GM12801 (cell line): ENCODE measurements at regions not wholly inside any gene's neighbourhood (a gene's known extent, or its start where the extent isn't known, plus 50 kb on each side); places are given as distances from the start of the nearest gene placed in this dataset.

ENCODE experiments used
- TF ChIP-seq, protein P1 (sequence below): IDR thresholded peaks from one replicate; pipeline ENCODE4 v1.5.1; 2011; ENCODE audit warnings: control low read depth; ENCODE audit not compliant: insufficient read length; ENCODE audit errors: extremely low read depth

DNA sequence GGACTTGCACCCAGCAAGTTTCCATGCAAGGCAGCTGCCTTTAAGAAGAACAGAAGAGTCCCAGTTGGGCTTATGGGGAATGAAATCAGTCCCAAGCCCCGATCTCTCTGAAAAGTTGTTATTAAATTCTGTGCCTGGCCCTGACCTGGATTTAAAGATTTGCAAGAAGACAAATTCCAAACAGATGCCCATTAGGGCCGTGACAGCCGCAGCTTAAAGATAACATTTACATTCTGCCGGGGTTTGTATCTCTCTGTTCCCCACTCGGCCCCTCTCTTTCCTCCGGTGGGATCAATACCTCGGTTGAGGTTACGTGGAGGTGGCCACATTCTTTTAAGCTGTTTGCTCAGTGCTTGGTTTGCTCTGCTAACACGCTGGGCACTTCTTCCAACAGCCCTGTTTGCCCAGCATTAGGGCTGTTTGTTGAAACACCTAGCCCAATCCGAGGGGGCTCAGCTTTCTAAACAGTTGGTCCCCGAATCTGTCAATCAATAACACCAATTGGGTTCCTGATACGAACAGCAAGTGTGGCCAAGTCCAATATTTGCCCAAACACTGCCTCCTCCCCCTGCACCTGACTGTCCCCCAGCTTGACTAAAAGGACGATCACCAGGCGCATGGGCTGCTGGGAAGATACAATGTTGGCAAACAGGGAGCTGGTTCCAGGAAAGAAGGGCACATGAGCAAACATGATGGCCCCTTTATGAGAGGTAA lies 108.6 kb downstream of the RPLP1 start:
- TF ChIP-seq, protein P1, sequence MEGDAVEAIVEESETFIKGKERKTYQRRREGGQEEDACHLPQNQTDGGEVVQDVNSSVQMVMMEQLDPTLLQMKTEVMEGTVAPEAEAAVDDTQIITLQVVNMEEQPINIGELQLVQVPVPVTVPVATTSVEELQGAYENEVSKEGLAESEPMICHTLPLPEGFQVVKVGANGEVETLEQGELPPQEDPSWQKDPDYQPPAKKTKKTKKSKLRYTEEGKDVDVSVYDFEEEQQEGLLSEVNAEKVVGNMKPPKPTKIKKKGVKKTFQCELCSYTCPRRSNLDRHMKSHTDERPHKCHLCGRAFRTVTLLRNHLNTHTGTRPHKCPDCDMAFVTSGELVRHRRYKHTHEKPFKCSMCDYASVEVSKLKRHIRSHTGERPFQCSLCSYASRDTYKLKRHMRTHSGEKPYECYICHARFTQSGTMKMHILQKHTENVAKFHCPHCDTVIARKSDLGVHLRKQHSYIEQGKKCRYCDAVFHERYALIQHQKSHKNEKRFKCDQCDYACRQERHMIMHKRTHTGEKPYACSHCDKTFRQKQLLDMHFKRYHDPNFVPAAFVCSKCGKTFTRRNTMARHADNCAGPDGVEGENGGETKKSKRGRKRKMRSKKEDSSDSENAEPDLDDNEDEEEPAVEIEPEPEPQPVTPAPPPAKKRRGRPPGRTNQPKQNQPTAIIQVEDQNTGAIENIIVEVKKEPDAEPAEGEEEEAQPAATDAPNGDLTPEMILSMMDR = no peak

DNA sequence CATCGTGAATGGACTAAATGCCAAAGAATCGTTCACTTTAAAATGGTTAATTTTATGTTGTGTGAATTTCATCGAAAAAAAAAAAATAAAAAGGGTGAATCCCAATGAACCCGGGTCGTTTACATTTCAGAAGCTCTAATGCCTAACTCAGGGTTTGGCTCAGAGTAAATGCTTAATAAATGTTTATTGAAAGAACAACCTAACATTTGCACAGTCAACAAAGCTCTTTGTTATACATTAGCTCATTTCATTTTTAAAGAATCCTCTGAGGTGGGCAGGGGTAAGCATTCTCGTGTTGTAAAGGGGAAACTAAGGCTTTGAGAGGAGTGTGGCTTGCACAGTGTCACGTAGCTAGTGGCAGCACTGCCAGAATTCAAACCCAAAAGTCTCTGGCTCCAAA lies 109.5 kb downstream of the RPLP1 start:
- TF ChIP-seq, protein P1 = no peak

DNA sequence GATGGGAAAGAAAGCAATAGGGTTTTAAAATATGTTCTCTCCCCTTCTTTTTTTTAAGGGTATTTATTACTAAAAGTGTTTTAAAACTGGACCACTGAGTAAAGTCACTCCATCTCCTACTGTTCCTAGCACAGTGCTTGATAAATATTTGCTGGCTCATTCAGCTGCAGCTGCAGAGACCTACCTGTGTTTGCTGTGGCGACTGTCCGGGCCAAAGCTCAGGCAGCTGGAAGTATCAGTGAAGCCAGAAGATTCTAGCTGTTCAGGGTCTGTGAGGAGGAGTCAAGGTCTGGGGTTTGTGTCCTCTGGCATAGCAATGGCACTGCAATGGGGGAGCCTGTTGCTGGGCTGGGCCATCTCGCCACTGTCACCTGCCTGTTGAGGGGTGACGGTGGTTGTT lies 109.9 kb downstream of the RPLP1 start:
- TF ChIP-seq, protein P1 = no peak

DNA sequence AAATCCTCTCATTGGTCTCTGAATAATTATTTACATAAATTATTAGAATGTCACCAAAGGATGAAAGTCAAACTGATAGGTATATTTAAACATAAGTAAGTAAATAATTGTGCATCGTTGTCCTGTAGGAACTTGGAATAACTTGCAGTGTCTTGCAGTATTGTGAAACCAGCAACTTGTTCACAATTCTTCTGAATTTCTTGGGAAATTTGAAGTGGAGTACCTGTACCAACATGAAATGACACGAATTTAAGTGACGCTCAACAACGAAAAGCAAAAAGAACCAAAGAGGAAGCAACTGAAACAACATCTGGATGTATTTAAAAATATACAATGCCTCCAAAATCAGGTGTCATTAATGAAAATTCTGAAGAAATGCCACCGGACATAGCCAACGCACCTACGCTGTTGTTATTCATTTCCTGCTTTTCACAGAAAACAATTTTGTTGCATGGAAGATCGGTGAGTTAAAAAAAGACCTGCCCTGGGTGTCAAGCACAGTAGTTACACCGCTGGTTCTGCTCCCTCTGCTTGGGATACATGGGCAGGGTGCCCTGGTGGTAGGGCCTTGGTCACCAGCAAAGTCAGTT lies 112.5 kb downstream of the RPLP1 start:
- TF ChIP-seq, protein P1 = no peak

DNA sequence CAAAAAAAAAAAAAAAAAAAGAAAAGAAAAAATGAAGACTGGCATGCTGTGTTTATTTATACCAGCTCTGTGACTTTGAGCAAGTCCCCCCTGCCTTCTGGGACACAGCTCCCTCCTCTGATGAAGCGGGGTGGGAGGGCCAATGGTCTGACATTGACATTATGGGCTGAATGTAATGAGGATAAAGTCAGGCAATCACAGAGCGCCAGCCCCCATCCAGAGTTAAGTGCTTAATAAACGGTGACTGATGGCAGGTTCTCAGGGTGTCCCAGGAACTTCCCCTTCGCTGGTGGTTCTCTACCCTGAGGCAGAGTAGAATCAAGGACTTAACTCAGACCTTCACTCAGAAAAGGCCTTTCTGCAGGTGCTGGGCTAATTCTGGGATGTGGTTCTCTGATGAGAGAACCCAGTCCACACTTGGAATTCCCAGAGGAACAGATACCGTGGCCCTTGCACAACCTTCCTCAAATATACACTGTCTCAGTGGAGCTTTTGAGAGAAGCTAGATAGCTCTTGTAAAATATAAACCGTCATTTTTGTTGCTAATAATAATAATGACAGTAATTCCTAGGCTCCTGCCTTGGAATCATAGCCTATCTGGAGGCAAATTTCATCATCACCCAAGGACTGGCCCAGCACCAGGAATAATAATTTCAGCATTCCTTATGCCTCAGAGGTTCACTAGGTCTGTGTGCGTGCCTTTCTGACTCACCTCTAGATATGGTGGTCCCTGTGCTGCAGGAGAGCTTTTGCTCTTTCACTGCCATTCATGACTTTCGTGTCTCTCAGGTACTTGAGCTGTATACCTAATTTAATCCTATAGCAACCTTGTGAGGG lies 115.8 kb downstream of the RPLP1 start:
- TF ChIP-seq, protein P1 = no peak

DNA sequence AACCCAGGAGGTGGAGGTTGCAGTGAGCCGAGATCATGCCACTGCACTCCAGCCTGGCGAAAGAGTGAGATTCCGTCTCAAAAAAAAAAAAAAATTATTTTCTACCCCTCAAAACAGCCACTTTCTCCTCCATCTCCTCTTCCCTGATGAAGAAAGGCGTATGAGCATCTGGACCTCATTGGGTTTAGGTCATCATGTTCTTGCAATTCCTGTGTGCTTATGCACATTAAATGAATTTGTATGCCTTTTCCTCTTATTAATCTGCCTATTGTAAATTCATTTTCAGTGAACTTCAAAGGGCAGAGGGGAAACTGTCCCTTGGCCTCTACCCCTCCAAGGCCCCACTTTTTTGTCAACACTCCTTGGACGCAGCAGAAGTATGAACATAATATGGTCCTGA lies 117.8 kb downstream of the RPLP1 start:
- TF ChIP-seq, protein P1 = no peak

DNA sequence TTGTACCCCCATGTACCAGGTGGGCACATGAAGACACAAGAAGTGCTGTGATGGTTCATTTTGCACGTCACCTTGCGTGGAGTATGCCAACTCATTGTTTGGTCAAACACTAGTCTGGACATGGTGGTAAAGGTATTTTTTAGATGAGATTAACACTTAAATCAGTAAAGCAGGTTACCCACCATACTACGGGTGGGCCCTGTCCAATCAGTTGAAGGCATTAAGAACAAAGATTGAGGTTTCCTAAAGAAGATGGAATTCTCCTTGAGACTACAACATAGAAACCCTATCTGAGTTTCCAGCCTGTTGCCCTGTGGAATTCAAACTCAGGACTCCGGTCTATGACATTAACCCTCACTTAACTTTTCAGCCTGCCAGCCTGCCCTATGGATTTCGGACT lies 118.4 kb downstream of the RPLP1 start:
- TF ChIP-seq, protein P1 = no peak
